Thoracic aorta (tissue), 2 donors: ENCODE measurements at regions not wholly inside any gene's neighbourhood (a gene's known extent, or its start where the extent isn't known, plus 50 kb on each side); places are given as distances from the start of the nearest gene placed in this dataset.

Source experiments
- ATAC-seq: fragments of 150-250 bp; one replicate; pipeline ENCODE4 v1.8.0; 2017; ENCODE audit warnings: low read depth; ENCODE audit not compliant: insufficient number of reproducible peaks, low FRiP score
- DNase-seq: peaks from one replicate; pipeline ENCODE4 v3.0.0-alpha.2; 2020; ENCODE audit warnings: low spot score
- H3K27ac ChIP-seq, 2 donors: fragments of 200-600 bp; sonication (generic); 1 replicate in 1 of 2; 2 replicates in 1 of 2; pipeline ENCODE4 v1.5.1; 2016; ENCODE audit warnings: mild to moderate bottlenecking in 2 of 2, moderate library complexity in 2 of 2
- H3K27me3 ChIP-seq: fragments of 200-600 bp; sonication (generic); replicated peaks from 2 replicates; pipeline ENCODE4 v1.6.0; 2016; ENCODE audit warnings: mild to moderate bottlenecking; ENCODE audit not compliant: insufficient read depth
- H3K36me3 ChIP-seq: fragments of 200-600 bp; sonication (generic); one replicate; pipeline ENCODE4 v1.5.1; 2016
- H3K4me1 ChIP-seq, 2 donors: fragments of 200-600 bp; sonication (generic); 1 replicate in 1 of 2; 2 replicates in 1 of 2; pipeline versions ENCODE4 v1.5.1 to v1.6.0; 2016; ENCODE audit warnings: low read depth in 2 of 2, mild to moderate bottlenecking in 1 of 2; ENCODE audit not compliant: control insufficient read depth in 1 of 2
- H3K4me3 ChIP-seq: fragments of 200-600 bp; sonication (generic); 2 replicates; pipeline ENCODE4 v1.5.1; 2016; ENCODE audit warnings: mild to moderate bottlenecking
- H3K9me3 ChIP-seq: fragments of 200-600 bp; sonication (generic); 2 replicates; pipeline ENCODE4 v1.5.1; 2016
- CTCF ChIP-seq: fragments of 200-600 bp; sonication (generic); IDR thresholded peaks from one replicate; pipeline ENCODE4 v1.5.1; 2019; ENCODE audit warnings: antibody characterized with exemption

GRCh38 chr9:92175441-92175840 is 60.2 kb upstream of the SPTLC1 start:
- no peaks in the 10 kb centered on the region for H3K27me3 ChIP-seq
- ATAC-seq = no peak
- H3K4me3 ChIP-seq = no peak overlapping the region
- no peak overlapping the region for H3K27ac ChIP-seq
- no peak for DNase-seq
- no peaks in the 10 kb centered on the region for H3K4me1 ChIP-seq
- H3K9me3 ChIP-seq = no peaks in the 10 kb centered on the region
- no peaks in the 10 kb centered on the region for H3K36me3 ChIP-seq
- no peak for TF ChIP-seq CTCF

GRCh38 chr9:92173318-92173717 is 58.1 kb upstream of the SPTLC1 start:
- no peak for ATAC-seq
- H3K27ac ChIP-seq = no peak overlapping the region
- no peak overlapping the region for H3K4me3 ChIP-seq

GRCh38 chr9:92171822-92172221 is 56.6 kb upstream of the SPTLC1 start:
- Histone ChIP-seq H3K4me3 (no peak overlapping the region), H3K4me1 (no peaks in the 10 kb centered on the region), H3K27me3 (no peaks in the 10 kb centered on the region), H3K36me3 (no peaks in the 10 kb centered on the region), H3K27ac (no peak overlapping the region), H3K9me3 (no peaks in the 10 kb centered on the region)
- no peak for TF ChIP-seq CTCF
- no peak for DNase-seq
- ATAC-seq = no peak

More at GRCh38 chr9:92173318-92173717, 58.1 kb upstream of the SPTLC1 start:
- Histone ChIP-seq H3K9me3 (no peaks in the 10 kb centered on the region), H3K36me3 (no peaks in the 10 kb centered on the region), H3K27me3 (no peaks in the 10 kb centered on the region), H3K4me1 (no peaks in the 10 kb centered on the region)
- no peak for TF ChIP-seq CTCF
- DNase-seq = no peak

GRCh38 chr9:92171281-92171680 is 56.1 kb upstream of the SPTLC1 start:
- ATAC-seq (no peak), DNase-seq (no peak)
- no peaks in the 10 kb centered on the region for H3K9me3 ChIP-seq
- H3K4me1 ChIP-seq = no peaks in the 10 kb centered on the region
- H3K36me3 ChIP-seq = no peaks in the 10 kb centered on the region
- no peaks in the 10 kb centered on the region for H3K27me3 ChIP-seq
- no peak overlapping the region for H3K27ac ChIP-seq
- no peak overlapping the region for H3K4me3 ChIP-seq
- no peak for TF ChIP-seq CTCF

GRCh38 chr9:92170848-92171247 is 55.6 kb upstream of the SPTLC1 start:
- TF ChIP-seq CTCF = no peak
- no peak for ATAC-seq
- Histone ChIP-seq H3K4me1 (no peaks in the 10 kb centered on the region), H3K9me3 (no peaks in the 10 kb centered on the region), H3K36me3 (no peaks in the 10 kb centered on the region), H3K27me3 (no peaks in the 10 kb centered on the region), H3K4me3 (no peak overlapping the region), H3K27ac (no peak overlapping the region)
- no peak for DNase-seq
